Panc1 (cell line): ENCODE measurements at regions not wholly inside any gene's neighbourhood (a gene's known extent, or its start where the extent isn't known, plus 50 kb on each side); places are given as distances from the start of the nearest gene placed in this dataset.

Experiments used
- ATAC-seq: fragments of 200-7000 bp; cut with Tn5 transposase; 2 replicates; pipeline ENCODE4 v1.9.1; 2020; ENCODE audit warnings: mild to moderate bottlenecking, moderate library complexity
- BruUV-seq: library from RNA; stranded (reverse); fragments of 400-500 nt; replicated peaks from 2 replicates; lab custom pipeline; 2021; lab: Mats Ljungman, UMichigan
- CTCF ChIA-PET: fragments of 300-600 bp; sonication (Branson Sonifier 250); formaldehyde crosslinking; loops from one replicate; lab custom pipeline; 2022; ENCODE audit warnings: antibody characterized with exemption; lab: Charles Lee
- POLR2A ChIA-PET: fragments of 300-600 bp; sonication (Branson Sonifier 250); formaldehyde crosslinking; loops from one replicate; lab custom pipeline; 2022; ENCODE audit warnings: antibody characterized with exemption; lab: Charles Lee
- DNase-seq: peaks from one replicate; pipeline ENCODE4 v3.0.0-alpha.2; 2010; ENCODE audit warnings: low read depth, low spot score
- H3K27ac ChIP-seq: 2 replicates; pipeline ENCODE4 v1.5.1; 2011; ENCODE audit warnings: mild to moderate bottlenecking, low read length, inconsistent platforms
- H3K27me3 ChIP-seq: fragments of 200-500 bp; sonication (Bioruptor generic); 2 replicates; pipeline ENCODE4 v1.6.0; 2014; ENCODE audit warnings: low read length, inconsistent platforms; ENCODE audit not compliant: control insufficient read depth, insufficient read depth
- H3K36me3 ChIP-seq: fragments of 200-500 bp; sonication (Bioruptor generic); 2 replicates; pipeline ENCODE4 v1.5.1; 2014; ENCODE audit warnings: inconsistent platforms, mild to moderate bottlenecking, low read length, moderate library complexity; ENCODE audit not compliant: control insufficient read depth, insufficient read depth
- H3K4me1 ChIP-seq: 2 replicates; pipeline ENCODE4 v1.5.1; 2011; ENCODE audit warnings: inconsistent platforms, mild to moderate bottlenecking, low read length, moderate library complexity; ENCODE audit not compliant: control insufficient read depth, insufficient read depth
- H3K4me3 ChIP-seq, 2 experiments: 2 replicates each; pipeline ENCODE4 v1.5.1; 2011 to 2012; ENCODE audit warnings: low read depth in 2 of 2, low read length in 2 of 2, mild to moderate bottlenecking in 2 of 2, inconsistent platforms in 1 of 2, moderate library complexity in 1 of 2
- H3K9me3 ChIP-seq: fragments of 200-500 bp; sonication (Bioruptor generic); 2 replicates; pipeline ENCODE4 v1.5.1; 2014; ENCODE audit warnings: low read depth, mild to moderate bottlenecking, inconsistent platforms, low read length, moderate library complexity; ENCODE audit not compliant: control insufficient read depth, insufficient read depth
- POLR2AphosphoS5 ChIP-seq: IDR thresholded peaks from 2 replicates; pipeline ENCODE4 v1.6.1; 2012; ENCODE audit warnings: mild to moderate bottlenecking, low read depth, low read length, moderate library complexity
- REST ChIP-seq, 2 experiments: IDR thresholded peaks; 2 replicates each; pipeline ENCODE4 v1.6.1; 2011 to 2012; ENCODE audit warnings: low read depth in 2 of 2, control low read depth in 1 of 2, low read length in 1 of 2, mild to moderate bottlenecking in 1 of 2, moderate library complexity in 1 of 2; ENCODE audit not compliant: insufficient read depth in 1 of 2
- SIN3A ChIP-seq: IDR thresholded peaks from 2 replicates; pipeline ENCODE4 v1.6.1; 2012; ENCODE audit warnings: low read depth, mild to moderate bottlenecking, low read length, moderate library complexity, borderline replicate concordance; ENCODE audit not compliant: insufficient read depth
- TCF7L2 ChIP-seq: IDR thresholded peaks from 2 replicates; pipeline ENCODE4 v1.6.1; 2011; ENCODE audit warnings: mild to moderate bottlenecking, low read depth, low read length, inconsistent platforms
- in situ Hi-C: cut with HindIII; loops from 2 replicates; pipeline ENCODE4 v1.10.0; 2016; ENCODE audit warnings: low sequenced_read_pairs, low pct_unique_long_range_greater_than_20kb
- intact Hi-C: fragments of 100-400 bp; cut with micrococcal nuclease; formaldehyde crosslinking; loops from one replicate; pipeline ENCODE4 v1.10.0; 2022; ENCODE audit not compliant: unreplicated experiment
- TF ChIP-seq, protein P1 (sequence below): fragments of 450-650 bp; IDR thresholded peaks from 2 replicates; pipeline ENCODE4 v1.5.1; 2017; ENCODE audit warnings: mild to moderate bottlenecking

- Histone ChIP-seq H3K4me3 (no peak overlapping the region), H3K27me3 (no peaks in the 10 kb centered on the region), H3K36me3 (no peaks in the 10 kb centered on the region), H3K27ac (no peak overlapping the region), H3K9me3 (no peaks in the 10 kb centered on the region), H3K4me1 (no peaks in the 10 kb centered on the region)
- ChIA-PET POLR2A (no interaction called here), CTCF (no interaction called here)
- BruUV-seq: no TSS peak
- TF ChIP-seq SIN3A: no peak
- TF ChIP-seq REST (IDR thresholded peaks at IDR 0.05; ENCODE audit: insufficient read depth in 1 of 2, low read depth in 2 of 2, low read length in 1 of 2): no peak
- TF ChIP-seq TCF7L2: no peak
- TF ChIP-seq POLR2AphosphoS5: no peak
- TF ChIP-seq, protein P1, sequence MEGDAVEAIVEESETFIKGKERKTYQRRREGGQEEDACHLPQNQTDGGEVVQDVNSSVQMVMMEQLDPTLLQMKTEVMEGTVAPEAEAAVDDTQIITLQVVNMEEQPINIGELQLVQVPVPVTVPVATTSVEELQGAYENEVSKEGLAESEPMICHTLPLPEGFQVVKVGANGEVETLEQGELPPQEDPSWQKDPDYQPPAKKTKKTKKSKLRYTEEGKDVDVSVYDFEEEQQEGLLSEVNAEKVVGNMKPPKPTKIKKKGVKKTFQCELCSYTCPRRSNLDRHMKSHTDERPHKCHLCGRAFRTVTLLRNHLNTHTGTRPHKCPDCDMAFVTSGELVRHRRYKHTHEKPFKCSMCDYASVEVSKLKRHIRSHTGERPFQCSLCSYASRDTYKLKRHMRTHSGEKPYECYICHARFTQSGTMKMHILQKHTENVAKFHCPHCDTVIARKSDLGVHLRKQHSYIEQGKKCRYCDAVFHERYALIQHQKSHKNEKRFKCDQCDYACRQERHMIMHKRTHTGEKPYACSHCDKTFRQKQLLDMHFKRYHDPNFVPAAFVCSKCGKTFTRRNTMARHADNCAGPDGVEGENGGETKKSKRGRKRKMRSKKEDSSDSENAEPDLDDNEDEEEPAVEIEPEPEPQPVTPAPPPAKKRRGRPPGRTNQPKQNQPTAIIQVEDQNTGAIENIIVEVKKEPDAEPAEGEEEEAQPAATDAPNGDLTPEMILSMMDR: no peak
- ATAC-seq (no peak), DNase-seq (no peak)
- in situ Hi-C loops (no loop called here), intact Hi-C loops (no loop called here)
These were observed 332.6 kb downstream of the SLITRK1 start for GRCh38 chr13:83549671-83550070.

DNA sequence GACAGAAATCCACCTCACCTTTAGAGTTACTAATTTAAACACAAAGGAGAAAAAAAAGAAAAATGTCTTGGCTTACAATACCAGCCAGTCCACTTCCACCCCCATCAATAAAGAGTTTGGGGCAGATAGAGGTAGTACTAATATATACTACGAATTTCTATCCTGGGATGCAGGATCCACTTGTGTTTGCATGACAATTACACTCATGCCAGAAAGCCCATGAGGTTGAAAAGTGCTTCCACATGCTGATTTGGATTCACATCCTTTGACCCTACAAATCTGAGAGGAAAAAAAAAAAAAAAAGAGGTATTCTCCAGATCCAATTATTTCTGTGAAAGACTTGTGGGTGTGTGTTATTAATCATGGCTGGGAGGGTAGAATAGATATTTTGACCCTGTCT, 335.2 kb downstream of the SLITRK1 start:
- ATAC-seq: no peak

More for the DNA sequence above, 335.2 kb downstream of the SLITRK1 start:
- ChIA-PET CTCF (no interaction called here), POLR2A (no interaction called here)
- no peak for TF ChIP-seq POLR2AphosphoS5
- TF ChIP-seq TCF7L2: no peak
- no peak for TF ChIP-seq SIN3A
- TF ChIP-seq, protein P1: no peak
- no peak for TF ChIP-seq REST (IDR thresholded peaks at IDR 0.05; ENCODE audit: insufficient read depth in 1 of 2, low read depth in 2 of 2, low read length in 1 of 2)
- no peak overlapping the region for H3K27ac ChIP-seq
- H3K9me3 ChIP-seq: no peaks in the 10 kb centered on the region
- no peaks in the 10 kb centered on the region for H3K27me3 ChIP-seq
- H3K4me1 ChIP-seq: no peaks in the 10 kb centered on the region
- no TSS peak for BruUV-seq
- no peaks in the 10 kb centered on the region for H3K36me3 ChIP-seq
- DNase-seq: no peak
- intact Hi-C loops: no loop called here
- in situ Hi-C loops: no loop called here
- H3K4me3 ChIP-seq: no peak overlapping the region
